Stomach (tissue), 4 donors: ENCODE measurements at regions not wholly inside any gene's neighbourhood (a gene's known extent, or its start where the extent isn't known, plus 50 kb on each side); places are given as distances from the start of the nearest gene placed in this dataset.

Source experiments
- EP300 ChIP-seq: sonication (generic); formaldehyde crosslinking; IDR thresholded peaks from one replicate; pipeline ENCODE4 v1.6.1; 2017; ENCODE audit warnings: antibody characterized with exemption
- POLR2A ChIP-seq, 4 donors: fragments of 450-650 bp; IDR thresholded peaks; one replicate each; pipeline ENCODE4 v1.6.1; 2016; ENCODE audit warnings: antibody characterized with exemption in 4 of 4, control low read depth in 2 of 4, mild to moderate bottlenecking in 1 of 4, moderate library complexity in 1 of 4
- POLR2AphosphoS5 ChIP-seq, 3 donors: sonication (generic); formaldehyde crosslinking; IDR thresholded peaks; one replicate each; pipeline ENCODE4 v1.6.1; 2016; ENCODE audit warnings: antibody characterized with exemption in 3 of 3
- TF ChIP-seq, protein P1 (sequence below), 7 experiments: fragments of 450-650 bp in 4 of 7; fragments of 200-600 bp in 3 of 7; sonication (generic) in 3 of 7; IDR thresholded peaks; one replicate each; pipeline ENCODE4 v1.5.1; 2016 to 2019; ENCODE audit warnings: antibody characterized with exemption in 7 of 7, control low read depth in 2 of 7, mild to moderate bottlenecking in 1 of 7

DNA sequence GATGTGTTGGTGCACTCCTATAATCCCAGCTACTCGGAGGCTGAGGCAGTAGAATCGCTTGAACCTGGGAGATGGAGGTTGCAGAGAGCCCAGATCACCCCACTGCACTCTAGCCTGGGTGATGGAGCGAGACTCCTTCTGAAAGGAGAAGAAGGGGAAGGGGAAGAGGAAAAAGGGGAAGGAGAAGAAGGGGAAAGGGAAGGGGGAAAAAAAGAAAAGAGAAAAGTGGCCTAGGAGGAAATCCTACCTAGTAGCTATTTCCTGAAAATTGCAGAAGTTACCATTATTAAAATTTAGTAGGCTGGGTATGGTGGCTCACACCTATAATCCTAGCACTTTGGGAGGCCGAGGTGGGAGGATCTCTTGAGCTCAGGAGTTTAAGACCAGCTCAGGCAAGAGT is 67.4 kb downstream of the ARRDC3 start:
- TF ChIP-seq, protein P1, sequence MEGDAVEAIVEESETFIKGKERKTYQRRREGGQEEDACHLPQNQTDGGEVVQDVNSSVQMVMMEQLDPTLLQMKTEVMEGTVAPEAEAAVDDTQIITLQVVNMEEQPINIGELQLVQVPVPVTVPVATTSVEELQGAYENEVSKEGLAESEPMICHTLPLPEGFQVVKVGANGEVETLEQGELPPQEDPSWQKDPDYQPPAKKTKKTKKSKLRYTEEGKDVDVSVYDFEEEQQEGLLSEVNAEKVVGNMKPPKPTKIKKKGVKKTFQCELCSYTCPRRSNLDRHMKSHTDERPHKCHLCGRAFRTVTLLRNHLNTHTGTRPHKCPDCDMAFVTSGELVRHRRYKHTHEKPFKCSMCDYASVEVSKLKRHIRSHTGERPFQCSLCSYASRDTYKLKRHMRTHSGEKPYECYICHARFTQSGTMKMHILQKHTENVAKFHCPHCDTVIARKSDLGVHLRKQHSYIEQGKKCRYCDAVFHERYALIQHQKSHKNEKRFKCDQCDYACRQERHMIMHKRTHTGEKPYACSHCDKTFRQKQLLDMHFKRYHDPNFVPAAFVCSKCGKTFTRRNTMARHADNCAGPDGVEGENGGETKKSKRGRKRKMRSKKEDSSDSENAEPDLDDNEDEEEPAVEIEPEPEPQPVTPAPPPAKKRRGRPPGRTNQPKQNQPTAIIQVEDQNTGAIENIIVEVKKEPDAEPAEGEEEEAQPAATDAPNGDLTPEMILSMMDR (IDR thresholded peaks at IDR 0.05), result no peak
- TF ChIP-seq POLR2A (IDR thresholded peaks at IDR 0.05) (no peak), POLR2AphosphoS5 (IDR thresholded peaks at IDR 0.05) (no peak), EP300 (no peak)
